ENCODE measurements at regions not wholly inside any gene's neighbourhood (a gene's known extent, or its start where the extent isn't known, plus 50 kb on each side); places are given as distances from the start of the nearest gene placed in this dataset.

DNA sequence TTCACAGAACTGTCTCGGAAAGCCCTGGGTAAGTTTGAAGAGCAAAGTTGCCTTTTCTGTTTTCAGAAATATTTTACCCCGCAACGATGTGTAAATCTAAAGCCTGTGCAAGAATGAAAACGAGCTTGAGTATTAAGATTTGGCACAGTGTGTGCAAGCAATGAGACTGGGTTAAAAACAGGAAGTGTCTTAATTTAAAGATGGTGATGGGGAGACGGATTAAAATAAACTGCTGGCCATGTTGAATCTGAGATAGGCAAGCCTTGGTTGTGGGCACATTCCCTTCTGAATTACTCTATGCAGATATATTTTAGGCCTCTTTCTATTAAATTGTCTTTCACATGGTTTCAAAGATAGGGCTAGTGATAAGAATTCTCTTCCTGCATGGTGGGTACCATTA, 294.2 kb upstream of the DMRT1 start:
- intact Hi-C loops (cut with DNase I), result no loop called here
- ATAC-seq, result no peak
- no peak for DNase-seq (ENCODE audit: low spot score)

DNA sequence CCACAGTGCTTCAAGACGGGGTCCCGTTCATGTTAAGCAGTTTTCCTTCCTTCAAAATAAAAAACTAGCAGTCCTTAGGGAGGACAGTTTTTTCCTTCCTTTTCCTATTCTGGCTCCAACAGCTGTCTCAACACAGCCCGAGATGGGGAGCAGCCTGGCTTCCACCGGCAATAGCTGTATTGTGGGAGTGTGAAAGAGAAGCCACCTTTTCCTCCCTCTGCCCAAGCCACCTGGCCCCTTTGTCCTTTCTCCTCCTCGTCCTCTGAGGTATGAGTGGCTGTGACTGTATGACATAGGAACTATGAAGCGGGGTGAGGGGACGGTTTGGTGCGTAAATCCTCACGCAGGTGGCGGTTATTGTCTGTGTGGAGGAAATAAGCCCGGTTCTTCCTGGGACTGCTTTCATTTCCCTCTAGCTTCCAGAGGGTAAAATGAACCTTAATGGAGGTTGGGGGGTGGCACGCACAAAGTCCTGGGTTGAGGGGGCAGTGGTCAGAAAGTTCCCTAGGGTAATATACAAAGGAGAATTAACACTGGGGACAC, 292.0 kb upstream of the DMRT1 start:
- ATAC-seq (peak; percentile 32), DNase-seq (ENCODE audit: low spot score) (no peak)
- intact Hi-C loops (cut with DNase I), result no loop called here

DNA sequence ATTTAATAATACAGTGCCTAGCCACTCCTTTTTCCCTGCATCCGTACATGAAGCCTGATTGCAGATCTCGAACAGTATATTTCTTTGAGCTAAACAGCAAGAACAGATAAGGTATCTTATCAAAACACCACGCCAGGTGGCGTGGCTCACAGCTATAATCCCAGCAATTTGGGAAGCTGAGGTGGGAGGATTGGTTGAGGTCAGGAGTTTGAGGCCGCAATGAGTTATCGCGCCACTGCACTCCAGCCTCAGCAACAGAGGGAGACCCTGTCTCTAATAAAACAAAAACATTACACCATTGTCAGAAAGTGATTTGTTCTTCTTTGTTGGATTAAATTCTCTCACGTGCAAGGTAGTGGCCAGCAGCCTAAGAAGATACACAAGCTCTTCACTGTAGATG, 291.2 kb upstream of the DMRT1 start:
- ATAC-seq (no peak), DNase-seq (ENCODE audit: low spot score) (no peak)
- intact Hi-C loops (cut with DNase I), result no loop called here

DNA sequence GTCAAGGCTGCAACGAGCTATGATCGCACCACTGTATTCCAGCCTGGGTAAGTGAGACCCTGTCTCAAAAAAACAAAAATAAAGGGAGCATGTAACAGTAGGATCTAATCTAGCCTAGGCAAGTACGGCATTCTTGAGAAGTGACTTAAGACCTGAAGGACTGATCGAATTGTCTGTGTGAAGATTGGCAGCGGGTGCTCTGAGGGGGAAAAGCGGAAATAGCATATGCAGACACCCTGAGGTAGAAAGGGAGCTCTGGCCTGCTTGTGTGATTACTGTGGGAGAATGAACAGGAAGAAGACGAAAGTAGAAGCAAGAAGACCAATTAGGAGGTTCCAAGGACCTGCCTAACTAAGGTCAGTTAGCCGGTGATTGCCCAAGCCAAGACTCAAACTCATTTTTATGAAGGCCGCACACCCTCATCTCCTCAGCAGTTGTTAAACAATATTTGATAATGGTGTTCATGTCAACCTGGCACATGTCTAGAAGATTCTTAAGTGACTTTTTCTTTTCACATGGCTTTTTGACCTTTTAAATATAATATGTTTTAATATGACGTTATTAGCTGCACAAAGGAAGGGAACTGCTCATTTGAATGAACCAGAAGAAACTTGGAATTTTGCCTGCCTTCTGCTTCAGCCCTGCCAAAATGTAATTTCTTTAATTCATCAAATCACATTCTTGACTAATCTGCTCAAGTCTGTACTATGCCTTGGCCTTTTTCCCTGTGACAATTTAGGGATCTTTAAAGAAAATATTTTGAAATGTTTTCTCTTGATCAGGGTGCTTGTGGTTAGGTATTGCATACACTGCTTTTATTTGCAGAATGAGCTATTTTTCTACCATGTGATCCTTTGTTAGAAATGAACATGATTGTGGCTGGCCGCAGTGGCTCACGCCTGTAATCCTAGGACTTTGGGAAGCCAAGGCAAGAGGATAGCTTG, 289.2 kb upstream of the DMRT1 start:
- DNase-seq (ENCODE audit: low spot score) (no peak), ATAC-seq (peak; percentile 45)
- intact Hi-C loops (cut with DNase I), result no loop called here

GRCh38 chr9:555493-555892, 286.0 kb upstream of the DMRT1 start:
- ATAC-seq (no peak), DNase-seq (ENCODE audit: low spot score) (no peak)
- intact Hi-C loops (cut with DNase I), result no loop called here

DNA sequence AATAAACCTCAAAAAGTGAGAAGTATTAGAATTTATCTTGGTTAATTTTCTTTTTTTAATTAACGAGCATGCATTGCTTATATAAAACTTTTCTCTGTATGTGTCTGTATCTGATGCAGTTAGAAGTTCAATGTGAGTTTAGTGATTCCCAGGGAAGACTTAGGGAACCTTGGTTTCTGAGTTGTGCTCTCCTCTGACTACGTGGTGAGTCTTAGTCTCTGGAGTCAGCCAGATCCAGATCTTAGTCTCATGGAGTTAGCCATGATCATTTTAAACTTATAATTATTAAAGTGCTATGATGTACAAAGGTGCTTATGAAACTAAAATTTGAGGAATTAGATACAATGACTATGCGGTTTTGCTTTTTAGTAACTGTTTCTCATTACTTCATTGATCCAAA, 285.3 kb upstream of the DMRT1 start:
- intact Hi-C loops (cut with DNase I), result no loop called here
- DNase-seq (ENCODE audit: low spot score) (no peak), ATAC-seq (no peak)

DNA sequence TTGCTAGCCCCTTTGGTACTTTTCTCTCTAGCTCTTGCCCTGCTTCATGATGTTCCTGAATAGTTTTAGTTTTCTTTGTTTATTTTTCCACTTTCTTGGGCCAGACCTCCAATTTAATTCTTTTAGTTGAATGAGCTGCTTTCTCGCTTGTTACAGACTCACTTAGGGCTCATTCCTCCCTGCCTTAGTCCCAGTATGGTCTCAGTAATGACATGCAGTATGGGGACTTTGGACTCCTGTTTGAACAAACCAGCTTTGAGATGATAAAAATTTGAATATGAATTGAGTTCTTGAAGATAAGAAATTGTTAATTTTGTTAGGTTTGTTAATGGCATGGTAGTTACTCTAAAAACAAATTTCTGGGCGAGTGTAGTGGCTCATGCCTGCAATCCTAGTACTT, 284.8 kb upstream of the DMRT1 start:
- intact Hi-C loops (cut with DNase I), result no loop called here

GRCh38 chr9:557601-558201, 283.8 kb upstream of the DMRT1 start:
- no peak for DNase-seq (ENCODE audit: low spot score)
- no peak for ATAC-seq
- intact Hi-C loops (cut with DNase I), result no loop called here

More for the DNA sequence above, 284.8 kb upstream of the DMRT1 start:
- no peak for ATAC-seq
- no peak for DNase-seq (ENCODE audit: low spot score)

GRCh38 chr9:561427-561826, 280.1 kb upstream of the DMRT1 start:
- DNase-seq (ENCODE audit: low spot score) (no peak), ATAC-seq (no peak)
- intact Hi-C loops (cut with DNase I), result no loop called here

DNA sequence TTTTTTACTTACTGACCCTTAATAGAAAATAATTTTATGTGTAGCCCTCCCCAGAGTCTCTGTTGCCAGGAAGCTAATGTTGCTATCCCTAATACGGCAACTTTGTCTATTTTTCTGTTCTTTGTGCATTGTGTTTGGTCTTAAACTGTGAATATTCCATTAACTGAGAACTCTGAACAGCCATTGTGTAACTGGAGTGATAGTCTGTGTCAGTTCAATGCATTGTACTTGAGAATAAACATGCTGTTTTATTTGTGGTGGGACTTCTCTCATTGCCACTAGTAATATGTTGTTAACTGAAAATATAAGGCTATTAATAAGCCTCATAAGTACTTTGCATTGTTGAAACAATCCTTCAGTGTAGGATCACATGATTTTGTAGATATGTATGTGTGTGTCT, 278.3 kb upstream of the DMRT1 start:
- peak; percentile 78 for ATAC-seq
- no peak for DNase-seq (ENCODE audit: low spot score)
- intact Hi-C loops (cut with DNase I), result no loop called here

DNA sequence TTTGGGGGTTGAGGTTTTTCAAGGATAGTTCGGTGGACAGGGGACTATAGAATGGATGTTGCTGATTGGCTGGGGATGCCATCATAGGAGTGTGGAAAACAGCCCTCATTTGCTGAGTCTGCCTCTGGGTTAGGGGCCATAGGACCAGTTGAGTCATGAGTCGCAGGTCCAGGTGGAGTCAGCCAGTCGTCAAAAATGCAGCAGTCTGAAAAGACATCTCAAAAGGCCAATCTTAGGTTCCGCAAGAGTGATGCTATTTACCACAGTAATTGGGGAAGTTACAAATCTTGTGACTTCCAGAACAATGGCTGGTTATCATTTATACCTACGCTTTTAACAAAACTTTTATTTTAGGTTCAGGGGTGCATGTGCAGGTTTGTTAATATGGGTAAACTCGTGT, 276.0 kb upstream of the DMRT1 start:
- intact Hi-C loops (cut with DNase I), result no loop called here
- ATAC-seq (no peak), DNase-seq (ENCODE audit: low spot score) (no peak)

DNA sequence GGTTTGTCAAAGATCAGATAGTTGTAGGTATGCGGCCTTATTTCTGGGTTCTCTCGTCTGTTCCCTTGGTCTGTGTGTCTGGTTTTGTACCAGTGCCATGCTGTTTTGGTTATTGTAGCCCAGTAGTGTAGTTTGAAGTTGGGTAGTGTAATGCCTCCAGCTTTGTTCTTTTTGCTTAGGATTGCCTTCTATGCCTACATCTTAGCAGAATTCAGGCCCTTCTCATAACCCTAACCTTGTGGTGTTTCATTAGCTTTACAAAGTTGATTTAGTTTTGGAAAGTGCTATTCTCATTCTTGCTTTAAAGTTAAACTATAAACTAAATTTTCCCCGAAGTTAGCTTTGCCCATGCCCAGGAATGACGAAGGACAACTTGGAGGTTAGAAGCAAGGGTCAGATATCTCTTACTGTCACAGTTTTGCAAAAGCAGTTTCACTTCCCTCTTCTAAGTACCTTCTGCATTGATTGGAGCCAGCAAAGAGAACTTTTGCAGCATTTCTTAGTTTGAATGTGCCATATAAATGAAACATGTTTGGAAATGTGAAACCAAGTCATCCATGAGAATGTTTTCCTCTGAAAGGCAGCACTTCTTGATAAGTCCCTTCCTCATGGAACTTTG, 274.3 kb upstream of the DMRT1 start:
- no peak for DNase-seq (ENCODE audit: low spot score)
- no peak for ATAC-seq
- intact Hi-C loops (cut with DNase I), result no loop called here

GRCh38 chr9:567747-568305, 273.7 kb upstream of the DMRT1 start:
- DNase-seq (ENCODE audit: low spot score), result no peak
- ATAC-seq, result no peak
- intact Hi-C loops (cut with DNase I), result no loop called here

GRCh38 chr9:569296-569695, 272.2 kb upstream of the DMRT1 start:
- intact Hi-C loops (cut with DNase I), result no loop called here
- no peak for ATAC-seq
- no peak for DNase-seq (ENCODE audit: low spot score)

- intact Hi-C loops (cut with DNase I), result no loop called here
- no peak for ATAC-seq
These were observed 271.3 kb upstream of the DMRT1 start for GRCh38 chr9:570187-570586.

DNA sequence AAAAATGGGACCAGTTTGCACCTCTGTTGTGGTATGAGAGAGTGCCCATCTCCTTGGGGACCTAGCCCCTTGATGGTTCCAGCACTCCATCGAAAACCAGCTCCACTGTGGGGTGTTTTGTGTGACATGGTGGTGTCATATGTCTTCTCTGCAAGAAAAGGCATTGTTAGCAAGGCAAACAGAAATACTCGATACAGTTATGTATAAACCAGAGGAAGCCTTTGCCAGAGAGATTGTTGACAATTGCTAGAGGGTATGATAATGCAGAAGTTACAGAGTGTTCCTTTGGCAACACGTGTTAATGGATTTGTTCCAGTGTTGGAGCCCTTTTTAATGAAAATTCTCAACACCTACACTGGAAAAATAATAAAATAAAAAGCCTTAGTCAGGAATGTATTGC, 270.4 kb upstream of the DMRT1 start:
- peak; percentile 45 for ATAC-seq
- DNase-seq (ENCODE audit: low spot score), result no peak
- intact Hi-C loops (cut with DNase I), result no loop called here

More at GRCh38 chr9:570187-570586, 271.3 kb upstream of the DMRT1 start:
- DNase-seq (ENCODE audit: low spot score), result no peak

GRCh38 chr9:571741-572140, 269.8 kb upstream of the DMRT1 start:
- DNase-seq (ENCODE audit: low spot score) (no peak), ATAC-seq (no peak)
- intact Hi-C loops (cut with DNase I), result no loop called here

DNA sequence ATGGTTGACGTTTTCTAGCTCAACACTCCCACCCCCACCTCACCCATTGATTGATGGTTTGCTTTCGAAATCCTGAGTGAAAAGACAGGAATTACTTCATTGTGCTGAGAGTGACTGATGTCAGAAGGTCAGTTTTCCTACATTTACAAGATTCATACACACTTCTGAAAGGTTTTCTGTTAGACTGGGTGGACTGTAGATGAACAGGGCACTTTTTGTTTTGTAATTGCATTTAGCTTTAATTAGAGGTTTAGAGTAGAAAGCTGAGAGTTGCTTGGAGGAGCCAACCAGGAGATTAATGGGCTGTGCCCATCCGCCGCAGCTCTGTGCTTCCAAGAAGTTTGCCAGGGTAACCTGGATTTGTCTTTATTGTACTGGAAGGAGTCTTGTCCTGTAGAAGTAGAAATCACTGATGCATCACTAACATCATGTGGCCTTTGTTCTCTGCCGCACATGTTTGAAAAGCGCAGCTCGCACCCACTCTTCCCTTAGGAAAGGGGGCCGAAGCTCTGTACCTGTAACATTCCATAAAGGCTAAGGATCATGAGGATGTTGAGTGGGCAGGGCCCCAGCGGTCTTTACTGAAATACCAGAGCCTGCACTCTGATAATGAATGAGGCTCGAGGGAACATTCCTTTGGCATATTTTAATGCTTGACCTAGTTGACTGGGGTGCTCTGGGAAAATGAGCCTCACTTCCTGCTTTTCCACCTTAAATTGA, 267.6 kb upstream of the DMRT1 start:
- intact Hi-C loops (cut with DNase I), result no loop called here
- ATAC-seq (no peak), DNase-seq (ENCODE audit: low spot score) (no peak)

GRCh38 chr9:575139-575538, 266.4 kb upstream of the DMRT1 start:
- ATAC-seq, result no peak
- intact Hi-C loops (cut with DNase I), result no loop called here

More at GRCh38 chr9:575139-575538, 266.4 kb upstream of the DMRT1 start:
- DNase-seq (ENCODE audit: low spot score), result no peak
